Cortex of kidney (tissue), 1 donor: ENCODE measurements at regions not wholly inside any gene's neighbourhood (a gene's known extent, or its start where the extent isn't known, plus 50 kb on each side); places are given as distances from the start of the nearest gene placed in this dataset.

Source experiments
- DNase-seq: peaks from one replicate; lab custom pipeline; 2025; lab: John Stamatoyannopoulos, UW

DNA sequence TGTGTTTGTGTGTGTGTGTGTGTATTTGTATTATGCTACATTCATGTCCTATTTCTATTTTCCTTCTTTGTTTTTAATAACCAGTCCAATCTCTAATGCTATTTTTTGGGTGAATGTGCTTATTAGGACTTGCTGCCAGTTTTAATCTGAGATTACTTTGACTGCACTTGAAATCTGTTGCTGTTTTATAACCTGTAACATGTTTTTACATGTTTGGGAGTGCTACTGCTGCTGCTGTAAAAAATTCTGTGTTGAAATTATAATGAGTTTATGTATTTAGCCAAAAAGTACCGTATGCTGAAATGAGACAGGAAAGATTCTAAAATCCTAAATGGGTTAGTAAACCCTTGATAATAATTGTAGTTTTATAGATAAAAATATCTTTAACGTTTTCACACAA lies 104.7 kb upstream of the SSBP2 start:
- DNase-seq = no peak

DNA sequence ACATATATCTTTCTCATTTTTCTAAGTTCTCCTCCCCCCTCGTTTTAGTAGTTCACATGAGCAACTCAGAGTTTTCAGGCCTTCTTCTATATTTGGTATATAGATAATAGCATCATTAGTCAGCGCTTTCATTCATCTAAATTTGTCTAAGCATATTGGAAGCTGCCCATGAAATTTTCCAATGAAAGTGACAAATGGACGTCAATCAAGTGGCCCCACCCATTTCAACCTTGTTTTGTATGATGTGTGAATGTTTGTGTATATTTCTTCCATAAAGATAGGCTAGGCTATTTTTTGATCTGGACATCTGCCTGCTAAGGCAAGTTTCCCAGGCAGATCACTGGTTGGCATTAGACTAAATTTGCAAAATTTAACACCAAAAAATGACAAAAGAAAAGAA lies 104.0 kb upstream of the SSBP2 start:
- DNase-seq = no peak

DNA sequence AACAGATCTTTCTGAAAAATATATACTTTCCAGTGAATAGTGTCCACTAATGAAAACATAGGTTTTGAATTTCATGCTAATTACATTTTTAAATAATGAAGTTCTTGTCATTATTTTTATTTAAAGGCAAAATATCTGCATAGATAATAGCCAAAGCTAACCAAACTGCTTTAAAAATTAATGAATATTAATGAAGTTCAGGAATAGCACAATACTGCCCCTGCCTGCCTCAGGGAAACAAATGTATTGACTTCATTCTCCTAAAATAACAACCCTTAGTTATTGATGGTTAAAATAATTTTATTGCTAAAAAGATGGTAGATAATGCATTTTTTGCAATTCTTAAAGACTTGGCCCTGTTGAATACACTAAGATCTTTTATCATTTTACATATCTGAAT lies 103.6 kb upstream of the SSBP2 start:
- no peak for DNase-seq

DNA sequence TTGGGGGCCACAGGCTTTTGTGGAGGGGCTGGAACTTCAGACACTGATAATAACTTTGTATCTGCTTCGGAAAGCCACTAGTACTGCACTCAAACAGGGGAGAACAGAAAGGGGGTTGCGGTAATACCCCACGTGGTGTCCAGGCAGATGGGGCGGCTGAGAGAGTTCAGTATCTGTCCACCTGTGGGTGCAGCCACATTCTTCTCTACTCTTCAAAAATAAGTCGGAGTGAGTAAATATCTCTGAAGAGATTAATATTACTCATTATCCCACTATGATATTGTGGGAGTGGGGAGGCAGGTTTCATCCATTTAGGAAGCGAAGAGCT lies 102.1 kb upstream of the SSBP2 start:
- no peak for DNase-seq

DNA sequence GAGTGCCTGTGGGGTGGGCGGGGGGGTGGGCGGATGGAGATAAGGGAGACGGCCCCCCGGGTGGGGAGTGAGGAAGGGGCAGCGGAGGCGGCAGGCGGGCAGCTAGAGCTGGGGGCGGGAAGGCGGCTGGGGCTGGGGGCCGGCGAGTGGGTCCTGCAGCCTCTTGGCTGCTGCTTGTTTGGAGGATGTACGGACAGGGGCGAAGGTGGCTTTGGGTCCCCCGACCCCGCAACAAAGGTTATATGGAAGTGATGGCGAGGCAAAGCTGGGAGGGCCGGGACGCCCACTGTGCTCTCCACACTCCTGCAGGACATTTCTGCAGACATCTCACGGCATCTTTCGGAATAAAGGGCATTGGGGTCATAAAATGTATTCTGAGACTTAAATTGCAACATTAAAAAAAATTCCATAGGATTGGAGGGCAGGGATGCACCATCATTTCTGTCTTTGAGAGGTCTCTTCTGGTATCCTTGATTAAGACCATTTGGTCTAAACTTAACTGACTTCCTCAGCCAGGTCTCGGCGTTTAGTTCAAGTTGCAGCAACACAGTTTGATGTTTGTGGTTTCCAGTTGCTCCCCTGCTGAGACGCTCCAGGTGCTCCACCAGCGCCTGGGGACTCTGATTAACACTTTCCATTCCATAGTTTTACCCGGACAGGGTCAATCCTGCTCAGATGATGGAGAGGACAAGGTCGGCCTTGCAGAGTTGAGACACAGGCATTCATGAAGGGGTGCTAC lies 101.6 kb upstream of the SSBP2 start:
- DNase-seq = no peak

DNA sequence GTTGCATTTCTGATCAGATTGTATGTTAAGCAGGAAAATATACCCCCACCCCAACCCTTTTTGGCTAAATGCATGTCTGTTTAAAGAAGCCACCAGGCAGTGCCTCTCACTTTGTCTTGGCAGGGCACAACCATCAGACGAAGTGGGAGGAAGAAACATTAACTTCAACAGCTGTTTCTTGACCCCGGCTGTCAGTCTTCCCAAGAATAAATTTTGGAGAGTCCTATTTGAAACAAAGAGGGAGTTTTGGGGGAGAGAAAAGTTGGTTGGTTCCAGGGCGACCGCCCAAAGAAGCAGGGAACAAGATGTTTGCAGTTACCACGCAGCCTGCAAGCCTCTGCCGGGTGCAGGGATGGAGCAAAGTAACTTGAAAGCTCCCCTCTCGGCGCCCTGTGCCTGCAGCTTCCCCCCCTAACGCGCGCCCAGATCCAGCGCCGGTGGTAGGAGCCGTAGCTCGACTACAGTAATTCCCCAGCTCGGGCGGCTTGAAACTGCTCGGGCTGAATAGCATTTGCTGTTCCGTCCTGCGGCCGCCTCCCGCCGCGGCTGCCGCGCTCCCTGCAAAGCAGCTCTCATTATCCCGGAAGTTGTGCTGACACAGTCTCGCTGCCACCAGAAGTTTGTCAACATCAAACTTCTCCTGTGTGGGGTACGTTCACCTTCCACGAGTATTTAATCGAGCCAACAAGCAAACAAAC lies 100.7 kb upstream of the SSBP2 start:
- peak; percentile 79 for DNase-seq

DNA sequence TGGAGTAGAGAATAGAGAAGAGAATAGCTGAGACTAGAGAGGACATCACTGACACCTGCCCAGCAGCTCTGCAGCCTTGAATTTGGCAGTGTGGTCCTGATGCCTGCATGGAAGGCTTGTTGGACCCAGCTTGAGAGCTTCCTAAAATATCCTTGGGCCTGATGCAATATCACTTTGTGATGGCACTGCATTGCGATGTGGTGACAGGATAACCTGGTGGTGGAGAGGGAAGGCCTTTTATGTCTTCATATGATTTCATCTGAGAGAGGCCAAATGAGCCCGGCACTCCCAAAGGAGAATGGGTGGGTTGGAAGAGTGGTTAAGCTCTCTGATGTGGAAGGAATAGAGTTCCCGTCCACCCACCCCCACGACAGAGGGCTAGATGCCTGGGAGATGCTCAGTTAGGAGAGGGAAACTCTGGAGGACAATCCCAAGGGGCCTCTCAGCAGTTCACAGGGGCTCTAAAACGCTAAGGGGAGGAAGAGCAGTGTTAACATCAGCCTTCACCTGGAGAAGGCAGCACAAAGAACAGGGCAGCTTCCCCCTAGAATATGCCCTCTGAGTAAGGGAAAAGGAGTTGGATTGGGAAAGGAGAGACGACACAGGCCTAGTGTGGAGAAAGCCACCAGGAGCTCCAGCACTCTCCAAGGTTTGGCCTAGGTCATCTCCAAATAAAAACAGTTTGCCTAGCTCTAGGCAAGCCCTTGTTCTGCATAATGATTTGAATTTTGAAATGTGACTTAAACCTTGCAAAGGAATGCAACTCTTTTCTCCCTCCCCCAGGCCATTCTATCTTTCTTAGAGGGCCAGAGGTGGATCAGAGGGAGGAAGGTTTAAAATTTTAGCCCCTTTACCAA lies 99.8 kb upstream of the SSBP2 start:
- no peak for DNase-seq

DNA sequence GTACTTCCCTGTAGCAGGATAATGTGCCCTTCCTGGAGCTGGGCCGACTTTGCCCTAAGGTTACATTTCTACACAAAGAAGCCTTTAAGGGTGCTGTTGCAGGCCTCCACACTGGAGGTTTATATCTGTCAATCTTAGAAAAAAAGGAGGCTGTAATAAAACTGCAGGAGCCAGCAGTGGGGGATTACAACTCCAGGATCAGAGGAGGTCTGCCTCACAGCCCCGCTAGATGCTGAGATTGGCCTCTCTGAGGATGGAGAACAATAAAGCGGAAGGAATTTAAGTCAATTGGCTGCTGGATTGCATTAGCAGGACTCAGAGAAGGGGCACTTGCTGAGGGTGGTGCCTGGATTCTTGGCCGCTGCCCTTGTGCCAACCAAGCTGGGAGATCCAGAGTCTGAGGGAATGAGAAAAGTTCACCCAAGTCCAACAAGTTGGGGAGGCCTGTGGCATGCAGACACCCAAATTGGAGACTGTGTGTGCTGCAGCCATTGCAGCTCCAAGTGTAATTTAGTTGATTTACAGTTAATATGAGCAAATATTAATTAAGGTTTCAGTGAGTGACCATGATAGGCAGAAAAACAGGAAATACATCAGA lies 99.0 kb upstream of the SSBP2 start:
- DNase-seq = no peak

DNA sequence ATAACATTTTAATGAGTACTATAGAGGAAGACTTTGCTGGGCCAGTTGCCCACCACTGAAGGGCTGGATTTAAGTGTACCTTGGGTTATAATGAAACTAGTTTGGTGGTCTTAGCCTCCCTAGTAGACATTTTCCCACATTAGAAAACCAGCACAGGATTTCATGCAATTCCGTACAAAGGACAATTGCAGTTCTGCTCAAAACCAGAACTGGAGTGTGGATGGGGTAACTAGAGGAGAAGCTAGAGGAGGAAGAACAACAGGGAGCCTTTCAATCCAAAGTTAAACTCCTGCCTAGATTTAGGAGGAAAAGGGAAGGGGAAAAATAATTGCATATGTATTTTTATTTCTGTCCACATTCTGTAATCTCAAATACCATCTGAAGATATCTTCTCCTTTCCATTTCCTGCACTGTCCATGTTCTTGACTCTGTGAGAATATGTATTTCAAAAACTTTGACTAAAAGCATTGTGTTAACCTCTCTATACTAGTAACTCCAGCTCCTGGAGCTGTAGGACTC lies 97.5 kb upstream of the SSBP2 start:
- no peak for DNase-seq

DNA sequence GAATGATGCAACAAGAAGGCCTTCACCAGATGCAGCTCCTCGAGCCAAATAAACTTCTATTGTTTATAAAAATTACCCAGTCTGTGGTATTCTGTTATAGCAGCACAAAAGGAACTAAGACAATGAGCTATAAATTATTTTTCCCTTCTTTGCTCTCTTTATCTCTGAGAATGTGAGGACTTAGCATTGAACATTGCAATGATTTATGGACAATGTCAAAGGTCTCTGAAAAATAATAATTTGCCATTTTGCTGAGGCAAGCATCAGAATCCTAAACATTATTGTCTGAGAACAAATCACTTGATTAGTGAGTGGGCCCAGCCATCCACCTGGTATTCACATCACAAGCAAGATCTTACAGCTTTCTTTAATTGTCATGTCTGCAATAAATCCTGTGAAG lies 95.4 kb upstream of the SSBP2 start:
- DNase-seq = no peak

DNA sequence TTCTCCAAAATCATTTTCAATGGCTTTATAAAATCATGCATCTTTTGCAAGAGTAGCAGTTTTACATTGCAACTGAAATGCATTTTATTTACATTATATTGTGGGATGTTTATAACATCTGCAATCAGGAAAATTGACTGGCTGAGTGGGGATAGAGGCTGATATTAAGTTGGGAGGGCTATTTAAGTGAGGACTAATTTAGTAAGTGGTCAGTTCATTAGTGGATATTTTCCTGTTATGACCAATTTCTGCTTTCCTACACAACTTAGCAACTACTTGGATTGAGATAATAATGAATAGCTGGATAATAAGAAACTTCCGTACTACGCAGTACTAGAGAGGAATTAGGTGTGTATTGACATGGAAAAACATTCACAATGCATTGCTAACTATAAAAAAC lies 92.9 kb upstream of the SSBP2 start:
- no peak for DNase-seq

DNA sequence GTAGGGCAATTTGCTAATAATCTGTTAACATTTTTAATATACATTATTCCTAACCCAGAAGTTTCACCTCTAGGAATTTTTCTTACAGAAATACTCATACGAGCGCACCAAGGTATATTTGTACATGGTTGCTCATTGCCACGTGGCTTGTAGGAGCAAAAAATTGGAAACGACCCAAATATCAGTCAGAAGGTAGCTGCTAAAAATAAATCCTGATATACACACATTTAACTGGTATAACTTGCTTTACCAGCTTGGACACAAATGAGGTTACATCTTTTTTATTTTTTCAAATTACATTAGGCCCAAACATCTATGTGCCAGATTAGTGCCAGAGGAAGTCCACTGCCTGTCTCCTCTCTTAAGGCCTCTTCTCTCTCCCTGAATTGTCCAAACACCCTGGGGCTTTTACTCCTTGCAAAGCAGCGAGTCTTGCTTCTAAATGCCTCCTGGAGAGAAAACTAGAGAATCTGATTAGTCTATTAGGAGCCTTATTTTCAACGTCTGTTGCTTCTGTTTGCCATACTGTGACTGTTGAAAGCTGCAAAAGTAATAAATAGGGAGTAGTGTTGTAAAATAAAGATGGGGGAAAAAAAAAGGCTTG lies 92.0 kb upstream of the SSBP2 start:
- no peak for DNase-seq

DNA sequence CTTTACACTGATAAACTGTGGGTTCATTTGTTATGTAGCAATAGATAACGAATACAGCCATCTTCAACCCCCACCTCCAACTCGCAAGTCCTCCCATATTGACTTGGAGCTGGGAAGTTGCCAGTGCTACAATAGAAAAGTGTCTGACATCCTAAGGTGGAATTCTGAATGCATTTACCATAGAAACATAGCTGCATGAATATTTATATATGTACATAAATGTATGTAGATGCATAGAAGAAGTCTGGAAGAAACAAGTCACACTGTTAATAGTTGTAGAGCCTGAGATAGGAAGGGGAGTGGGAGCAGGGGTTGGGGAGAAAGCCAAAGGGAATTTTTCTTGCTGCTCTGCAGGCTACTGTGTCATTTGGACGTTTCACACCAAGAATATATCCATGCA lies 88.1 kb upstream of the SSBP2 start:
- no peak for DNase-seq

DNA sequence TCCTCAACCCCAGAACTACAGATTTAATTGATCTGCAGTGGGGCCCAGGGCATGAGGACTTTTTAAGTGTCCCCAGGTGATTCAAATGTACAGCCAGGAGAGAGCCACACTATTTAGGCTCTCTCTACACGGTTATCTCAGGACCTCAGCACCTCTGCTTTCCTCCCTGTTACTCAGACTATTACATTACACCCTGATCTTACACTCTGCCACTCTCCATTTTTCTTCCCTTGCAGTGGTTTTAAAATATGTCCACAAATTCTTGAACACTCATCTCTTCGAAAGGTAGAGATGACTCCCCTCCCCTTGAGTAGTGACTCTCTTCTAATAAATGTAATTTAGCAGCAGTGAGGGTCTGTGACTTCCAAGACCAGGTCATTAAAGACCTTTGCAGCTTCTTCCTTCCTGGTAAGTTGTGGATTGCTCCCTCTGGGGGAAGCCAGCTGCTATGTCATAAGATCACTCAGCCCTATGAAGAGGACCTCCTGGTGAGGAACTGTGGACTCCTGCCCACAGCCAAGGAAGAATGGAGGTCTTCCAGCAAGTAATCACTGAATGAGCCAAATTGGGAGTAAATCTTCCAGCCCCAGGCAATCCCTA lies 87.5 kb upstream of the SSBP2 start:
- no peak for DNase-seq

DNA sequence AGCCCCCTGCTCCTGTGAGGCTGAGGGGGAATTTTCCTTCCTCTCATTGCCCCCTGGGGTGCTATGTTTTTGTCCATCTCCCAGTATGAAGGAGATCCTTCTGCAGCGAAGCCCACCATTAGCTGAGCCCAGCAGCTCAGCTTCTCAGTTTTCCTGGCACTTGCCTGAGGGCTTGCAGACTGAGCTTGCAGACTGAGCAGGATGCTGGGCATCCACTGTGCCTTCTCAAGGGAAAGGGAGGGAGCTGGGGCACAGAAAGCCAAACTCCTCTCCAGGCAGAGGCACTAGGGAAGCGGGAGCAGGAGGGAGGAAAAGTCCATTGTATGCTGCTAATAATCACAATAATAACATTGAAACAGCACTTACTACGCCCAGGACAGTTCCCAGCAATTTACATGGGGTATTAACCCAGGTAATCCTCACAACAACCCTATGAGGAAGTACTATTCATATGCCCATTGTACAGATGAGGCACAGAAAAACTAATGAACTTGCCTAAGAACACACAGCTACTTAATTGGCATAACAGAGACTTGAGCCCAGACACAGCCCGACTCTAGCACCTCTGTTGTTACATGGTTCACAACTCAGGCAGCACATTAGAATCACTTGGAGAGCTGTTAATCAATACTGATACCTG lies 86.9 kb upstream of the SSBP2 start:
- no peak for DNase-seq

DNA sequence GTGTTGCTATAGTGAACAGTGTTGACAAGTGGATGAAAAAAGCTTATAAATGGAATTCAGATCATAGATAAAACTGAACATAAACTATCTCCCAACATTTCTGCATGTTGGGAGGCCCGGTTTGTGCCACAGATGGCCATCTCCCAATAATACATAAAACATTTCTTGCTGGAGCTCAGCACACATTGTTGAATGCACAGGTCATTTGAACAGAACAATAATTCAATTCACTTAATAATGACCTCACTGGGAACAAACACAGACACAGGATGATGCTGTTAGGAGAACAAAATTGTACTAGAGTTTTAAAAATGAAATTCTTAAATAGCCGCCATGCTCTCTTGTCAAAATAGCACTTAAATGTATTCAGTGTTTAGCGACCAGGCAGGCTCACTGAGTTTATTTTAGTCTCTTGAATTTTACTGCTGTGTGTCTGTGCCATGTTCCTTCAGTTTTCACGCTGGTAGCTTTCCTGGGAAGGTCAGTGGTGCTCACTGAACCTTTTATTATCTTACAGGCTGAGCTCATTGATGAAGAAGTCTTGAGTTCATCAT lies 85.0 kb upstream of the SSBP2 start:
- DNase-seq = no peak

DNA sequence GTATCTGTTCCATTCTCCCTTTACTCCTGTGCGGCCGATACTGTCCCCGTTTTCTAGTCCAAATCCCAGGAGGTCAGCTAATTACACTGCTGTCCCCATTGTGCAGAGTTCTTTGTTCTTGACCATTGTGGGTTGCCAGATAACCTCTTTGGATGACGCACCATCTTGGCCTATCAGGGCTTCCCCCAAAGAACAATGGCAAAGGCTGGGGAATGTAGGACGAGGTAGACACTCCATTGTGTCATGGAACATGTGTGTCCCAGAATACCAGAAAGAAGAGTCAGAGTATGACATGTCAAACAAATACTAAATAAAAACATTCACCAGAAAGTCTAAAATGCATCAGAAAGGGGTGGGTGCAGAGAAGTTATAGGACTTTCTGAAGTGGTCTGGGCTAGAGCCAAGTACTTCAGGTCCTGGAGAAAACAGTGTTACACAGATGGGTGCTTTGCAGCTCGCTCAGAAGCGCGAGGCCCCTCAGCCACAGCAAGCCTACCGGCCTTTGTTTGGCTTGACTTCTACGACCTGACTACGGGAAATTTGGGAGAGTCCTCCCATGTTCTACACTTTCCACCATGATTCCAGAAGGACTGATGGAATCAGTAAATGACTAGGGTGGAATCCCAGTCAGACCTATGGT lies 83.2 kb upstream of the SSBP2 start:
- no peak for DNase-seq

DNA sequence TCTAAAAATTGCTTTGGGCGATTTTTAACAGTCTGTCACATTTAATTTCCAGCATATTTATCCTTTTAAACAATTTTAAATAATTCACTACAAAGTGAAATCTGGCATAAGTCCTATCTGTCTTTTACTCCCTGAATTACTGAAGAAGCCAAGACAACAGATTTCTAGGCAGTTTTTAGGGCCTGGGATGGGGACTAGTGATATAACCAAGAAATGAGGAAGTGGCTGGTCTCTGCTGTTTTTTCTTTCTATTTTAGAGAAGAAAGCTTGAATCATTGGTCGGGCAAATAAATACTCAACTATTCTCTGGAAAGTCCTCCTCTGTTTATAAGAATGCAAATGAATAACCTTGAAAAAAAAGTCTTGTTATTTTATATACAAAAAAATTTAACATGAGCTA lies 79.7 kb upstream of the SSBP2 start:
- DNase-seq = no peak

DNA sequence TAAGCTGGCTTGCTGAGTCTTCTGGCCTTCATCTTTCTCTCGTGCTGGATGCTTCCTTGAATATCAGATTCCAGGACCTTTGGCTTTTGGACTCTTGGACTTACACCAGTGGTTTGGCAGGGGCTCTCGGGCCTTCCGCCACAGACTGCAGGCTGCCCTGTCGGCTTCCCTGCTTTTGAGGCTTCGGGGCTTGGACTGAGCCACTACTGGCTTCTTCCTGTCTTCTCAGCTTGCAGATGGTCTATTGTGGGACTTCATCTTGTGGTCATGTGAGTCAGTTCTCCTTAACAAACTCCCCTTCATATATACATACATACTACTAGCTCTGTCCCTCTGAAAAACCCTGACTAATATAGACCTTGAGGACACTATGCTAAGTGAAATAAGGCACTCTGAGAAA lies 78.3 kb upstream of the SSBP2 start:
- no peak for DNase-seq

DNA sequence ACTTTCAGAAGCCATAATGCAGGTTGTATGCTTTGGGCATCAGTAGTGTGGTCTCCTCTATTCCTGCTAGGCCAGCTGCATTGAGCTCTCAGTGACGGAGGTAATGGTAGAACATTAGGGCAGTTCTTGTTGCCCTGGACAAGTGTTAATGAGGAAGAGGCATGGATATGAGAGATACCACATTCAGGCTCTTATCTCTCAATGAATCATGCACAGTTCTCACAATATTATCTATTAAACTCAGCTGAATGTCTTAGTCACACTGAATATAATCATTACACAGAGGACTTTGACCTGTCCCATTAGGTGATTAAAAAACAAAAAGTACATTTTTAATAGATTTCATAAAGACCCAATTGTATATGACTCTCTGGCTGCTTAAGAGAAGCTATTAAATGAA lies 76.6 kb upstream of the SSBP2 start:
- DNase-seq = no peak
